ENCODE measurements at regions not wholly inside any gene's neighbourhood (a gene's known extent, or its start where the extent isn't known, plus 50 kb on each side); places are given as distances from the start of the nearest gene placed in this dataset.

GRCh38 chr15:38072007-38072347, 137.5 kb downstream of the TMCO5A start:
- peak overlapping the region; percentile 39 to 42 for H3K4me3 ChIP-seq (replicated peaks in 1 of 2; ENCODE audit: low read depth in 2 of 2, low read length in 2 of 2)
- DNase-seq (ENCODE audit: low read depth in 2 of 2): no peak
- no peak for TF ChIP-seq CTCF (IDR thresholded peaks at IDR 0.05; ENCODE audit: low read depth, low read length)

- DNase-seq (ENCODE audit: low read depth in 2 of 2): peak; percentile 86 to 87
These were observed 138.1 kb downstream of the TMCO5A start for GRCh38 chr15:38072348-38073177.

DNA sequence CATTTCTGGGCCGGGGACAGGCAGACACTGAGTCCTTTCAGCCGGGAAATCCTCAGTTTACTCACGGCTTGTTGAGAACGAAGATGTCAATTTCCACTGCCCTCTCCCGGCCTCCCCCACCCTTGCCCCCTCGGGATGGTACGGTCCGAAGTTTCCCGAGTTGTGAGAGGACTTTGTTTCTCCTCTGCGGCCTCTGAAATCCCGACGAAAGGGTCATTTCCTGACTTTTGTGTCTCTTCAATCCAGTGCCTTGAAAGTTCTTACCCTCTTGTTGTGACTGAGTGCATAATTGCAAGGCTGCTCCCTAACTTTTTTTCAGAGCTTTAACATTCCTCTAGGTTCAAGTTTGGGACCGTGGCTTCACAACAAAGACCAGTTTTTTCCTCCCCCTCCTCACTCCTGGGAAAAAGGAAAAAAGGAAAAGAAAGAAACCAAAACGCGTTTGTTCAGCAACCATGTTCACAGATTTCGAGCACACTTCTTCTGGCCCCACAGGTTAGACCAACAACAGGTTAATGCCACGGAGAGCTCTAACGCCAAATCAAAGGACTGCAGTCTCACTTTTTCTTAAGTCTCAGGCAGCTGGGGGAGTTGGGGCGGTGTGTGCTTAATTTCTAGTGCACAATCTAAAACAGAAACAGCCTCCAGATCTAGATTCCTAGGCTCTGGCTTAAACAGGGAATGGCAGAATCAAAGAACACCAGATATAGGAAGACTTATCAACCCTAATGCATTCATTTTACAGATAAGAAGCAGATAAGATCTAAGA, 138.9 kb downstream of the TMCO5A start:
- TF ChIP-seq CTCF (IDR thresholded peaks at IDR 0.05; ENCODE audit: low read depth, low read length): no peak
- H3K4me3 ChIP-seq (replicated peaks in 1 of 2; ENCODE audit: low read depth in 2 of 2, low read length in 2 of 2): peak overlapping the region; percentile 19 to 42
- peak; percentile 65 to 70 for DNase-seq (ENCODE audit: low read depth in 2 of 2)

More at GRCh38 chr15:38072348-38073177, 138.1 kb downstream of the TMCO5A start:
- peak; percentile 15 for TF ChIP-seq CTCF (IDR thresholded peaks at IDR 0.05; ENCODE audit: low read depth, low read length)
- peak overlapping the region; percentile 39 to 42 for H3K4me3 ChIP-seq (replicated peaks in 1 of 2; ENCODE audit: low read depth in 2 of 2, low read length in 2 of 2)

DNA sequence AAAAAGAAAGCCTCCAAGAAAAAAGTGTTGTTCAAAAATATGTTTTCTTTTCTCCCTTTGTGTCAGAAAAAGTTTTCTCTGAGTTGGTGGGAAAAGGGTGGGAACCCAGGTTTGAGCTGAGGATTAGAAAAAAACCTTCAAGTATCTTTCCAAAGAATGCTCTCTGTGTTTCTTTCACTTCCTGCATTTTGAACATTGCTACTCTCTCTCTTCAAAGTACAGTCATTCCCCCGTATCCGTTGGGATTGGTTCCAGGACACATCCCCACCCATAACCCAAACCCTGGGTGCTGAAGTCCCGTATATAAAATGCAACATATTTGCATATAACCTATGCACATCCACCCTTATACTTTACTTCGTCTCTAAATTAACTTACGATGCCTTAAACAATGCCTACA, 139.6 kb downstream of the TMCO5A start:
- H3K4me3 ChIP-seq (replicated peaks in 1 of 2; ENCODE audit: low read depth in 2 of 2, low read length in 2 of 2): no peak overlapping the region
- no peak for TF ChIP-seq CTCF (IDR thresholded peaks at IDR 0.05; ENCODE audit: low read depth, low read length)
- peak in 1 of 2 donors; percentile 49 for DNase-seq (ENCODE audit: low read depth in 2 of 2)

GRCh38 chr15:38075466-38075865, 141.0 kb downstream of the TMCO5A start:
- DNase-seq (ENCODE audit: low read depth in 2 of 2): no peak
- no peak overlapping the region for H3K4me3 ChIP-seq (replicated peaks in 1 of 2; ENCODE audit: low read depth in 2 of 2, low read length in 2 of 2)
- TF ChIP-seq CTCF (IDR thresholded peaks at IDR 0.05; ENCODE audit: low read depth, low read length): no peak

GRCh38 chr15:38076786-38077185, 142.3 kb downstream of the TMCO5A start:
- TF ChIP-seq CTCF (IDR thresholded peaks at IDR 0.05; ENCODE audit: low read depth, low read length): no peak
- H3K4me3 ChIP-seq (replicated peaks in 1 of 2; ENCODE audit: low read depth in 2 of 2, low read length in 2 of 2): no peak overlapping the region

More at GRCh38 chr15:38076786-38077185, 142.3 kb downstream of the TMCO5A start:
- DNase-seq (ENCODE audit: low read depth in 2 of 2): no peak

Measured in cardiac fibroblast (primary cell).